K562 (cell line): ENCODE measurements at regions not wholly inside any gene's neighbourhood (a gene's known extent, or its start where the extent isn't known, plus 50 kb on each side); places are given as distances from the start of the nearest gene placed in this dataset.

Source experiments
- ATF6 ChIP-seq: sonication (generic); formaldehyde crosslinking; IDR thresholded peaks from 2 replicates; pipeline ENCODE4 v1.4.0; 2020; ENCODE audit warnings: mild to moderate bottlenecking, missing genetic modification reagents
- ELK1 ChIP-seq: sonication (generic); formaldehyde crosslinking; IDR thresholded peaks from 2 replicates; pipeline ENCODE4 v1.8.1; 2022; ENCODE audit warnings: missing genetic modification reagents
- HMG20A ChIP-seq: fragments of 450-650 bp; formaldehyde crosslinking; conservative IDR thresholded peaks from 2 replicates; pipeline ENCODE4 v1.4.0; 2020; ENCODE audit warnings: mild to moderate bottlenecking, mixed read lengths
- MBD1 ChIP-seq: fragments of 250-450 bp; sonication (Bioruptor Pico); IDR thresholded peaks from 2 replicates; pipeline ENCODE4 v1.8.0; 2022; ENCODE audit warnings: inconsistent platforms
- NFE2L1 ChIP-seq: fragments of 450-650 bp; IDR thresholded peaks from 2 replicates; pipeline ENCODE4 v1.6.1; 2016; ENCODE audit warnings: missing genetic modification characterization, low read depth, mild to moderate bottlenecking, missing compliant biosample characterization, moderate library complexity, borderline replicate concordance
- POLR2A ChIP-seq: fragments of 450-650 bp; conservative IDR thresholded peaks from 2 replicates; pipeline ENCODE4 v1.6.1; 2016
- SMARCB1 ChIP-seq: IDR thresholded peaks from 2 replicates; pipeline ENCODE4 v1.6.1; 2011; ENCODE audit warnings: improper control_type of control experiment, low read depth; ENCODE audit not compliant: insufficient read length
- TOE1 ChIP-seq, 2 experiments: fragments of 450-650 bp in 1 of 2; sonication (generic) in 1 of 2; formaldehyde crosslinking in 1 of 2; IDR thresholded peaks; 2 replicates each; pipeline versions ENCODE4 v1.7.1 to v1.8.0; 2016 to 2022; ENCODE audit warnings: borderline replicate concordance in 2 of 2, mild to moderate bottlenecking in 2 of 2, antibody characterized with exemption in 1 of 2, inconsistent platforms in 1 of 2, low read depth in 1 of 2, missing genetic modification reagents in 1 of 2, moderate library complexity in 1 of 2
- ZKSCAN8 ChIP-seq: fragments of 200-800 bp; sonication (Bioruptor generic); IDR thresholded peaks from 2 replicates; pipeline ENCODE4 v1.6.1; 2016; ENCODE audit warnings: missing genetic modification characterization, missing compliant biosample characterization
- TF ChIP-seq, protein P1 (sequence below), 2 experiments: fragments of 450-650 bp in 1 of 2; sonication (generic) in 1 of 2; formaldehyde crosslinking in 1 of 2; IDR thresholded peaks; 2 replicates each; pipeline versions ENCODE4 v1.7.1 to v1.9.0; 2016 to 2022; ENCODE audit warnings: inconsistent platforms in 1 of 2, mild to moderate bottlenecking in 1 of 2, missing genetic modification reagents in 1 of 2
- TF ChIP-seq, protein P2 (sequence below), 3 experiments: IDR thresholded peaks in 2 of 3; conservative IDR thresholded peaks in 1 of 3; 2 replicates each; pipeline ENCODE4 v1.5.1; 2011 to 2012; ENCODE audit warnings: low read length in 3 of 3, mild to moderate bottlenecking in 3 of 3, control low read depth in 2 of 3, improper control_type of control experiment in 1 of 3, inconsistent platforms in 1 of 3, low read depth in 1 of 3, mixed read lengths in 1 of 3, moderate library complexity in 1 of 3; ENCODE audit not compliant: insufficient read depth in 2 of 3

GRCh38 chr6:105499136-105499870 lies 96.4 kb upstream of the PREP start:
- TF ChIP-seq SMARCB1 (no peak), ELK1 (no peak), HMG20A (CRISPR knock-in tag) (no peak), TOE1 (IDR thresholded peaks at IDR 0.05; ENCODE audit: borderline replicate concordance) (no peak), TOE1 (CRISPR knock-in tag; IDR thresholded peaks at IDR 0.05; ENCODE audit: borderline replicate concordance, low read depth) (no peak), ATF6 (CRISPR knock-in tag) (no peak), NFE2L1 (no peak), POLR2A (no peak), ZKSCAN8 (CRISPR knock-in tag) (no peak), MBD1 (CRISPR knock-in tag) (no peak)
- TF ChIP-seq, protein P1, sequence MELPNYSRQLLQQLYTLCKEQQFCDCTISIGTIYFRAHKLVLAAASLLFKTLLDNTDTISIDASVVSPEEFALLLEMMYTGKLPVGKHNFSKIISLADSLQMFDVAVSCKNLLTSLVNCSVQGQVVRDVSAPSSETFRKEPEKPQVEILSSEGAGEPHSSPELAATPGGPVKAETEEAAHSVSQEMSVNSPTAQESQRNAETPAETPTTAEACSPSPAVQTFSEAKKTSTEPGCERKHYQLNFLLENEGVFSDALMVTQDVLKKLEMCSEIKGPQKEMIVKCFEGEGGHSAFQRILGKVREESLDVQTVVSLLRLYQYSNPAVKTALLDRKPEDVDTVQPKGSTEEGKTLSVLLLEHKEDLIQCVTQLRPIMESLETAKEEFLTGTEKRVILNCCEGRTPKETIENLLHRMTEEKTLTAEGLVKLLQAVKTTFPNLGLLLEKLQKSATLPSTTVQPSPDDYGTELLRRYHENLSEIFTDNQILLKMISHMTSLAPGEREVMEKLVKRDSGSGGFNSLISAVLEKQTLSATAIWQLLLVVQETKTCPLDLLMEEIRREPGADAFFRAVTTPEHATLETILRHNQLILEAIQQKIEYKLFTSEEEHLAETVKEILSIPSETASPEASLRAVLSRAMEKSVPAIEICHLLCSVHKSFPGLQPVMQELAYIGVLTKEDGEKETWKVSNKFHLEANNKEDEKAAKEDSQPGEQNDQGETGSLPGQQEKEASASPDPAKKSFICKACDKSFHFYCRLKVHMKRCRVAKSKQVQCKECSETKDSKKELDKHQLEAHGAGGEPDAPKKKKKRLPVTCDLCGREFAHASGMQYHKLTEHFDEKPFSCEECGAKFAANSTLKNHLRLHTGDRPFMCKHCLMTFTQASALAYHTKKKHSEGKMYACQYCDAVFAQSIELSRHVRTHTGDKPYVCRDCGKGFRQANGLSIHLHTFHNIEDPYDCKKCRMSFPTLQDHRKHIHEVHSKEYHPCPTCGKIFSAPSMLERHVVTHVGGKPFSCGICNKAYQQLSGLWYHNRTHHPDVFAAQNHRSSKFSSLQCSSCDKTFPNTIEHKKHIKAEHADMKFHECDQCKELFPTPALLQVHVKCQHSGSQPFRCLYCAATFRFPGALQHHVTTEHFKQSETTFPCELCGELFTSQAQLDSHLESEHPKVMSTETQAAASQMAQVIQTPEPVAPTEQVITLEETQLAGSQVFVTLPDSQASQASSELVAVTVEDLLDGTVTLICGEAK (IDR thresholded peaks at IDR 0.05), result no peak
- TF ChIP-seq, protein P1 (CRISPR knock-in tag; IDR thresholded peaks at IDR 0.05), result no peak
- TF ChIP-seq, protein P2, sequence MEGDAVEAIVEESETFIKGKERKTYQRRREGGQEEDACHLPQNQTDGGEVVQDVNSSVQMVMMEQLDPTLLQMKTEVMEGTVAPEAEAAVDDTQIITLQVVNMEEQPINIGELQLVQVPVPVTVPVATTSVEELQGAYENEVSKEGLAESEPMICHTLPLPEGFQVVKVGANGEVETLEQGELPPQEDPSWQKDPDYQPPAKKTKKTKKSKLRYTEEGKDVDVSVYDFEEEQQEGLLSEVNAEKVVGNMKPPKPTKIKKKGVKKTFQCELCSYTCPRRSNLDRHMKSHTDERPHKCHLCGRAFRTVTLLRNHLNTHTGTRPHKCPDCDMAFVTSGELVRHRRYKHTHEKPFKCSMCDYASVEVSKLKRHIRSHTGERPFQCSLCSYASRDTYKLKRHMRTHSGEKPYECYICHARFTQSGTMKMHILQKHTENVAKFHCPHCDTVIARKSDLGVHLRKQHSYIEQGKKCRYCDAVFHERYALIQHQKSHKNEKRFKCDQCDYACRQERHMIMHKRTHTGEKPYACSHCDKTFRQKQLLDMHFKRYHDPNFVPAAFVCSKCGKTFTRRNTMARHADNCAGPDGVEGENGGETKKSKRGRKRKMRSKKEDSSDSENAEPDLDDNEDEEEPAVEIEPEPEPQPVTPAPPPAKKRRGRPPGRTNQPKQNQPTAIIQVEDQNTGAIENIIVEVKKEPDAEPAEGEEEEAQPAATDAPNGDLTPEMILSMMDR (IDR thresholded peaks at IDR 0.05 in 2 of 3, conservative IDR thresholded peaks at IDR 0.05 in 1 of 3; ENCODE audit: insufficient read depth in 2 of 3, low read depth in 1 of 3, low read length in 3 of 3), result no peak
